ENCODE measurements at regions not wholly inside any gene's neighbourhood (a gene's known extent, or its start where the extent isn't known, plus 50 kb on each side); places are given as distances from the start of the nearest gene placed in this dataset.

- no peak overlapping the region for H3K27ac ChIP-seq (ENCODE audit: low read depth, low read length)
- no peaks in the 10 kb centered on the region for H4K20me1 ChIP-seq (ENCODE audit: control insufficient read depth, insufficient read depth, low read depth, low read length)
- TF ChIP-seq CTCF (IDR thresholded peaks at IDR 0.05; ENCODE audit: low read depth, low read length, poor library complexity, severe bottlenecking) = peak; percentile 17
- no peak for TF ChIP-seq EZH2phosphoT487 (IDR thresholded peaks at IDR 0.05; ENCODE audit: borderline replicate concordance, low read length)
- peaks cover 12% of the 10 kb centered on the region for H3K27me3 ChIP-seq (ENCODE audit: control insufficient read depth, low read length)
- H3K36me3 ChIP-seq (ENCODE audit: control insufficient read depth, low read length) = no peaks in the 10 kb centered on the region
- no peaks in the 10 kb centered on the region for H3K9me2 ChIP-seq (replicated peaks; ENCODE audit: control insufficient read depth, low read length)
- no peaks in the 10 kb centered on the region for H3K79me2 ChIP-seq (ENCODE audit: control insufficient read depth, low read length)
- H3K4me1 ChIP-seq (ENCODE audit: control insufficient read depth, low read length) = no peaks in the 10 kb centered on the region
- H3K4me2 ChIP-seq (ENCODE audit: low read length) = no peak overlapping the region
- no peak overlapping the region for H3K4me3 ChIP-seq (ENCODE audit: low read length)
- H3F3A ChIP-seq (ENCODE audit: control insufficient read depth, insufficient read depth) = no peaks in the 10 kb centered on the region
- H3K9me3 ChIP-seq (ENCODE audit: control insufficient read depth, insufficient read depth, low read length) = no peaks in the 10 kb centered on the region
These were observed 110.3 kb downstream of the KCNF1 start for GRCh38 chr2:11022064-11022463.

- Histone ChIP-seq H3K79me2 (ENCODE audit: control insufficient read depth, low read length) (no peaks in the 10 kb centered on the region), H3F3A (ENCODE audit: control insufficient read depth, insufficient read depth) (no peaks in the 10 kb centered on the region), H3K4me2 (ENCODE audit: low read length) (no peak overlapping the region), H3K9me3 (ENCODE audit: control insufficient read depth, insufficient read depth, low read length) (no peaks in the 10 kb centered on the region), H3K4me3 (ENCODE audit: low read length) (no peak overlapping the region), H3K4me1 (ENCODE audit: control insufficient read depth, low read length) (no peaks in the 10 kb centered on the region), H3K36me3 (ENCODE audit: control insufficient read depth, low read length) (no peaks in the 10 kb centered on the region), H3K27ac (ENCODE audit: low read depth, low read length) (no peak overlapping the region), H3K27me3 (ENCODE audit: control insufficient read depth, low read length) (peaks cover 9% of the 10 kb centered on the region), H3K9me2 (replicated peaks; ENCODE audit: control insufficient read depth, low read length) (no peaks in the 10 kb centered on the region), H4K20me1 (ENCODE audit: control insufficient read depth, insufficient read depth, low read depth, low read length) (no peaks in the 10 kb centered on the region)
- no peak for TF ChIP-seq EZH2phosphoT487 (IDR thresholded peaks at IDR 0.05; ENCODE audit: borderline replicate concordance, low read length)
- TF ChIP-seq CTCF (IDR thresholded peaks at IDR 0.05; ENCODE audit: low read depth, low read length, poor library complexity, severe bottlenecking) = no peak
These were observed 111.0 kb downstream of the KCNF1 start for GRCh38 chr2:11022591-11023273.

GRCh38 chr2:11023326-11024258, 111.9 kb downstream of the KCNF1 start:
- H3K4me3 ChIP-seq (ENCODE audit: low read length) = no peak overlapping the region
- no peaks in the 10 kb centered on the region for H3K9me2 ChIP-seq (replicated peaks; ENCODE audit: control insufficient read depth, low read length)
- no peaks in the 10 kb centered on the region for H3K4me1 ChIP-seq (ENCODE audit: control insufficient read depth, low read length)
- no peaks in the 10 kb centered on the region for H3K79me2 ChIP-seq (ENCODE audit: control insufficient read depth, low read length)
- TF ChIP-seq CTCF (IDR thresholded peaks at IDR 0.05; ENCODE audit: low read depth, low read length, poor library complexity, severe bottlenecking) (no peak), EZH2phosphoT487 (IDR thresholded peaks at IDR 0.05; ENCODE audit: borderline replicate concordance, low read length) (no peak)
- H3K27me3 ChIP-seq (ENCODE audit: control insufficient read depth, low read length) = peaks cover 5% of the 10 kb centered on the region
- H3K27ac ChIP-seq (ENCODE audit: low read depth, low read length) = no peak overlapping the region
- no peak overlapping the region for H3K4me2 ChIP-seq (ENCODE audit: low read length)
- no peaks in the 10 kb centered on the region for H3K9me3 ChIP-seq (ENCODE audit: control insufficient read depth, insufficient read depth, low read length)
- no peaks in the 10 kb centered on the region for H3K36me3 ChIP-seq (ENCODE audit: control insufficient read depth, low read length)
- no peaks in the 10 kb centered on the region for H4K20me1 ChIP-seq (ENCODE audit: control insufficient read depth, insufficient read depth, low read depth, low read length)
- no peaks in the 10 kb centered on the region for H3F3A ChIP-seq (ENCODE audit: control insufficient read depth, insufficient read depth)
